IPS DF 4.7 (cell line): ENCODE measurements at regions not wholly inside any gene's neighbourhood (a gene's known extent, or its start where the extent isn't known, plus 50 kb on each side); places are given as distances from the start of the nearest gene placed in this dataset.

ENCODE experiments used
- DNase-seq: peaks from one replicate; pipeline ENCODE4 v3.0.0-alpha.2; 2013; ENCODE audit warnings: low spot score; ENCODE audit errors: extremely low read depth

DNA sequence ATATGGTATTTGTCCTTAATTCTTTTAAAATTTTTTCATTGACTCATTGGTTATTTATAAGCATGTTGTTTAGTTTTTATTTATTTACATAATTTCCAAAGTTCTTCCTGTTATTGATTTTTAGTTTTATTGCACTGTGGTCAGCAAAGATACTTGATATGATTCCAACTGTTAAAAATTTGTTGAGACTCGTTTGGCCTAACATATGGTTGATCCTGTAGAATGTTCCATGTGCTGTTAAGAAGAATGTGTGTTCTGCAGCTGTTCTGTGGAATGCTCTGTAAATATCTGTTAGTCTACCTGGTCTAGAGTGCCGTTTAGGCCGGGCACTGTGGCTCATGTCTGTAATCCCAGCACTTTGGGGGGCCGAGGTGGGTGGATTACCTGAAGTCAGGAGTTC, 197.7 kb downstream of the CD109 start:
- no peak for DNase-seq

DNA sequence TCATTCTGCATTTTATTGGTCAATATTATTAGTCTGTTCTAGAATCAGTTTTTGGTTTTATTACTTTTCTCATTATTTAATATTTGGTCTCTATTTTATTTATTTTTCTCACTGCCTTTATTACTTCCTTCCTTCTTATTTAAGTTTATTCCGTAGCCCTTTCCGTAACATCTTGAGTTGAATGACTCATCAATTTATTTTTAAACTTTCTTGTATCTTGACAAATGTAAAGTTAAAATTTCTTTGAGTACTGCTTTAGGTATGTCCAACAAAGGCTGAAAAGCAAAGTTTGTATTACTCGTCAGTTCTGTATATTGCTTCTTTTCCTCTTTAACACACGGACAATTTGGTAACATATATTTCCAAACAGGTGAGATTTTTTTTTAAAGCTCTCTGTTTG, 192.0 kb downstream of the CD109 start:
- no peak for DNase-seq

DNA sequence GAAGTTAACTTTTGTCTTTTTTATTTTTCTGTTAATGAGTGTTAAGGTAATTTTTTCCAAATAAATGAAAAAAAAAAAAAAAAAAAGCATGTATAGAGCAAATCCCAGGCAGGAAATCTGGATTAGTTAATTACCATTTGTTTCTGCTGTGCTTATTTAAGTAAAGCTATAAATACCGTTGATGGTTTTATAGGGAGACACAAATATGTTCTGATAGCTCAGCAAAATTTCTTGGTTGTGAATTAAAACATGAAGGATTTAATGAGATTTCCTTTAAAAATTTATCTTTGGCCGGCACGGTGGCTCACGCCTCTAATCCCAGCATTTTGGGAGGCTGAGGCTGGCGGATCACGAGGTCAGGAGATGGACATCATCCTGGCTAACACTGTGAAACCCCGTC, 189.4 kb downstream of the CD109 start:
- no peak for DNase-seq

DNA sequence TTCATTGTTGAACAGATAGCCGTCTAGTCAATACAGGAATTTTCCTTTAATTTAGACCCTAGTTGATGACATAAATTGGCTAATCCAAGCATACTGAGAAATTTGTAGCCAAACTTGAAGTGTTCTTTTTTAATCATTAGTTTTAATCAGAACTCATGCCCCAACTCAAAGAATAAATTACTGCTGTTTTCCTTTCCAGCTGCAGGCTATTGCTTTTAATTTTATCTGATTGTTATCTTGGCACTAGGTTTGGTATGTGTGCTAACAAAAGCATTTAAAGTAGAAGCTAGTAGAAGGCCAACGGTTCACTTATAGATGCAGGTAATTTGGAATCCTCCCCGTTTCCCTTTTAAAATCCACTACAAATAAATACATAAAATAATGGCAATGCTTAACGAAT, 188.5 kb downstream of the CD109 start:
- DNase-seq, result no peak

DNA sequence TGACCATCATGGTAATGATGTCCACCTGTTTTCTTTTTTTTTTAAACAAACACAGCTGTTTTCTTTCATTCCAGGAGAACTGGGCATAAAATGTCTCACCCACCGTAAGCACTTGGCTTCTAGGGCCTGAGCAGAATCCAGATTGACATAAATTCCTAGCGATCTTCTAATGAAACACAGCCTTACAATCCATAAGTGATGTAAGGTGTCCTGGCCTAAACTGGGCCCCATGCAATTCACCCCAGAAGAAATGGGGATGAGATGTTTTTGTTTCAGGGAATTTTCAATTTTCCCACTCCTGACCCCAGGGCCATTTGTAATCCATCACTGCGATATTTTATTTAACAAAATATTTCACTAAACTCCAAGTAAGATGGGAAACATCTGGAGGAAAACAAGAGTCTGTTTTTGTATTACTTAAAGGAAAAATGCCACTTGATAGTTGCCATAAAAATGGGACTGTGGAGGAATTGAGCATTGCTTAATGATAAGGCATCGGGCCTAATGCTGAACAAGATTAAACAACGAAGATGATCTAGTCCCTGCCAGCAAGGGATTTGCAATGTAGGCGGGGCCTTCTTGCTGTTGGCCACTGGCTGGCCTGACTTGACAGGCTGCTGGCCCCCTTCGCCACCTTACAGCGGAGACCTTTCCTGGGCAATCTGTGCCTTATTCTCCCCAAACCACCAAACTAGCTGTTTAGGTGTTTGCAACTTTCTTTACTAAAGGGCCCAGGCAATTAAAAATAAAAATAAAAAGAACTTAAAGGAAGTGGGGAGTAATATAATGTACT, 183.7 kb downstream of the CD109 start:
- DNase-seq, result no peak

DNA sequence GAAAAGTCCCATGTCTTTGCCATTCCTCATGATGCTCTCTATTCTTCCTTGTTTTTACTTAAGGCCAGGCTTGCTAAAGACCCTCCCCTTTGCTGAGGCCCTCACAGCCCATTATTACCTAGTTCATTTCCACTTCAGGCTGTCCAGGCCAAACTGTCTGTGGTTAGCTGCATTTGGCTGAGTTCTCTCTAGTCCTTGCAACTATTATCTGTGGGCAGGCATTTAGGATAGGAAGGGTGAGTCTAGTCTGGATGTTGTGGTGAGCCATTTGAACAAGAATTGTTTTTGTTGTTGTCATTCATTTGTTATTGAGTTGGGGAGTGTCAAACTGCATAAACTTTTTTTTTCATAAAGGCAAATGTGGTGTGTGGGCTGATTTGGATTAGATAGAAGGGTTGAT, 182.4 kb downstream of the CD109 start:
- DNase-seq, result no peak
